ENCODE measurements at regions not wholly inside any gene's neighbourhood (a gene's known extent, or its start where the extent isn't known, plus 50 kb on each side); places are given as distances from the start of the nearest gene placed in this dataset.
"Not testable (repeated sequence)": the region's sequence is repeated elsewhere in the genome, so short reads cannot be mapped to it uniquely, and the experiment has no call there.

DNA sequence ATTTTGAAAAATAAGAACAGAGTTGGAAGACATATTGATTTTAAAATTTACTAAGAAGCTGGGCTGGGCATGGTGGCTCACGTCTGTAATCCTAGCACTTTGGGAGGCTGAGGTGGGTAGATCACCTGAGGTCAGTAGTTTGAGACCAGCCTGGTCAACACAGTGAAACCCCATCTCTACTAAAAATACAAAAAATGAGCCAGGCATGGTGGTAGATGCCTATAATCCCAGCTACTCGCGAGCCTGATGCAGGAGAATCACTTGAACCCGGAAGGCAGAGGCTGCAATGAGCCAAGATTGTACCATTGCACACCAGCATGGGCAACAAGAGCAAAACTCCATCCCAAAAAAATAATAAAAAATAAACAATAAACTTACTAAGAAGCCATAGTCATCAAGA is 262.5 kb downstream of the GOLGA6L6 start:
- TF ChIP-seq HEYL (CRISPR knock-in tag; IDR thresholded peaks at IDR 0.05); ZC3H11A (IDR thresholded peaks at IDR 0.05); NR3C1 (IDR thresholded peaks at IDR 0.05); ZFP36 (IDR thresholded peaks at IDR 0.05; ENCODE audit: borderline replicate concordance, partially characterized antibody); POLR2A (IDR thresholded peaks at IDR 0.05; ENCODE audit: low read length): not testable (repeated sequence)
- TF ChIP-seq, protein P1, sequence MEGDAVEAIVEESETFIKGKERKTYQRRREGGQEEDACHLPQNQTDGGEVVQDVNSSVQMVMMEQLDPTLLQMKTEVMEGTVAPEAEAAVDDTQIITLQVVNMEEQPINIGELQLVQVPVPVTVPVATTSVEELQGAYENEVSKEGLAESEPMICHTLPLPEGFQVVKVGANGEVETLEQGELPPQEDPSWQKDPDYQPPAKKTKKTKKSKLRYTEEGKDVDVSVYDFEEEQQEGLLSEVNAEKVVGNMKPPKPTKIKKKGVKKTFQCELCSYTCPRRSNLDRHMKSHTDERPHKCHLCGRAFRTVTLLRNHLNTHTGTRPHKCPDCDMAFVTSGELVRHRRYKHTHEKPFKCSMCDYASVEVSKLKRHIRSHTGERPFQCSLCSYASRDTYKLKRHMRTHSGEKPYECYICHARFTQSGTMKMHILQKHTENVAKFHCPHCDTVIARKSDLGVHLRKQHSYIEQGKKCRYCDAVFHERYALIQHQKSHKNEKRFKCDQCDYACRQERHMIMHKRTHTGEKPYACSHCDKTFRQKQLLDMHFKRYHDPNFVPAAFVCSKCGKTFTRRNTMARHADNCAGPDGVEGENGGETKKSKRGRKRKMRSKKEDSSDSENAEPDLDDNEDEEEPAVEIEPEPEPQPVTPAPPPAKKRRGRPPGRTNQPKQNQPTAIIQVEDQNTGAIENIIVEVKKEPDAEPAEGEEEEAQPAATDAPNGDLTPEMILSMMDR (IDR thresholded peaks at IDR 0.05) = not testable (repeated sequence)
- TF ChIP-seq, protein P2, sequence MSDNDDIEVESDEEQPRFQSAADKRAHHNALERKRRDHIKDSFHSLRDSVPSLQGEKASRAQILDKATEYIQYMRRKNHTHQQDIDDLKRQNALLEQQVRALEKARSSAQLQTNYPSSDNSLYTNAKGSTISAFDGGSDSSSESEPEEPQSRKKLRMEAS (IDR thresholded peaks at IDR 0.05) = not testable (repeated sequence)

Measured in A549 (cell line).